HG03558 (cell line): ENCODE measurements at regions not wholly inside any gene's neighbourhood (a gene's known extent, or its start where the extent isn't known, plus 50 kb on each side); places are given as distances from the start of the nearest gene placed in this dataset.

Source experiments
- ATAC-seq: cut with Tn5 transposase; IDR thresholded peaks from one replicate; pipeline ENCODE4 v1.9.1; 2021; ENCODE audit warnings: moderate number of reproducible peaks; ENCODE audit not compliant: unreplicated experiment; ENCODE audit errors: extremely low read depth

DNA sequence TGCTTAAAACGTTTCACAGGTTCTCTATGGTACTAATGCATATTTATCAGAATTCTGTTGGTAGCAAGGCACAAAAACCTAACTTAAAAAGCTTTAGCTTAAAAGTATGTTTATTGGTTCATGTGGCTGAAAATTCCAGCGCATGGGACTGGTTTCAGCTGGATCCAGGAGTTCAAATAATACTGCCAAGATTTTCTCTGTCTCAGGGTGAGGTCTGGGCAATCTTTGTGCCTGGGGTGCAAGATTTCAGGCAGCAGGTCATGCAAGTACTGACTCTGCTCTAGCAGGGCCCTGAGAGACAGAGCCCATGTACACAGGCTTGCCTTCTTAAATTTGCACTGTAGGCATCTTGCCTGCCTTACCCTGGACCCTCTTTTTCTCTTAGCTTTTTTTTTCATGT is 134.2 kb upstream of the GAS1 start:
- ATAC-seq: no peak

DNA sequence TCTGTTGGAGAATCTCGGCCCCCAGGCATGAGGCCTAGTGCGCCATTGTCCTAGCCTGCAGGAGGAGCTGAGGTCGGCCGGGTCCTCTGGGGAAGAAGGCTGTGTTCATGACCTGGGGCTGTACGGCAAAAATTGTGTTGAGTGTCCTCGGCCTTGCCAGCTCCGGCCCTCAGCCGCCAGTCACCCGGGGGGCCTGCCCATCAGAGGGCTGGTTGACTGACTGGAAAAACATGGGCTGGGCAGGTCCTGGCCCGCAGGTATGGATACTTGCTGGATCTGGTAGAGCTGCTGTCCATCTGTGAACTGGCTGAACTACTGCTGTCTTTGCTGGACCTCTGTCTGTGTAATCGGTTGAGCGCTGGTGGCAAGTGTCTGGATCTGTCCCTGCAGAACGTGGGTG is 136.7 kb upstream of the GAS1 start:
- ATAC-seq: no peak

DNA sequence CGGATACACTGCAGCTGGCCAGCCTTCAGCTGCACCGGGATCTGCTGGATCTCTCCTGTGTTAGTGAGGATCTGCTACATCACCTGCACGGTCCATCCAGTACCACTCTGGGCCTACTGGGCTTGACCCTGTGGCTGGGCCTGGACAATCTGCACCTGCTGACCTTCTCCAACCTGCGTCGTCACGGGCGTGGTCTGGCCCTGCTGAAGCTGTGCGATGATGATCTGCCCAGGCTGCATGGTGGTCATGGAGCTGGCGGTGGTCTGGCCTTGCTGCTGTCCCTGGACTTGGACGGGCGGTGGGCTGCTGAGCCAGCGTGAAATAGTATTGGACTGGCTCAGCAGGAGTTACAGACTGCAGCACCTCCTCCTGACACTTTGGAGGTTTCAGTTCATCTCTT is 137.1 kb upstream of the GAS1 start:
- no peak for ATAC-seq

DNA sequence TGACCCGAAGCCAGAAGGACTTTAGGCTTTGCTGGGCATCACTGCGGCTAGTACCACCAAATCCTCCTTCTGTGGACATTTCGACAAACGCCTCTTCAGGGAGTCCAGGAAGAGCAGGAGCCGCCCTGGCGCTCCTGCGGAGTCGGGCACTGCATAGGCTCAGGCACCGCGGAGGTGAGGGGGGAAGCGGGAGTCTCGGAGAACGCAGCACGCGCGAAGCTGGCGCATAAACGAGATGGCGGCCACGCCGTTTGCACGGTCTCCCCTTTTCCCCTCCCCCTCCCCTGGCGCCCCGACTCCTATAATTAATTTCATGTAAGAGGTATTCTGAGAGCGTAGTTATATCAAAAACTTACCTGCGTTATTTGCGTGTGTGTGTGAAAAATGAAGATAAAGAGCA is 137.8 kb upstream of the GAS1 start:
- no peak for ATAC-seq

DNA sequence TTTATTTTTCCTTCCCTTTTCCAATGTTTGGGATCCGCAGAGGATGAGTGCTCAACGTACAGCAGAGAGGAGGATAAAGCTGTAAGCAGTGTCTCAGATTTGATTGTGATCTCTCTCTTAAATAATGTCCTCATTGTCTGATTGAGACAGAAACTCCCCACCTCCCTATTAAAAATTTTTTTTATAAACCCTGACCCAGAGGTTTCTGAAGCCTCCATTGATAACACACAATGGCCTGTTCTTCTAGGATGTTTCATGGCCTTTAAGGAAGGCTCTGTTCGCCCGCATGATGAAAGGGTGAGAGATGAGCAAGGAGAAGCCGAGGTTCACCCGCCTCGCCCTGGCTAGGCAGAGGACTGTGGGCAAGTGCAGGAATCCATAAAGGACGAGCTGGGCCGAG is 138.2 kb upstream of the GAS1 start:
- ATAC-seq: no peak

DNA sequence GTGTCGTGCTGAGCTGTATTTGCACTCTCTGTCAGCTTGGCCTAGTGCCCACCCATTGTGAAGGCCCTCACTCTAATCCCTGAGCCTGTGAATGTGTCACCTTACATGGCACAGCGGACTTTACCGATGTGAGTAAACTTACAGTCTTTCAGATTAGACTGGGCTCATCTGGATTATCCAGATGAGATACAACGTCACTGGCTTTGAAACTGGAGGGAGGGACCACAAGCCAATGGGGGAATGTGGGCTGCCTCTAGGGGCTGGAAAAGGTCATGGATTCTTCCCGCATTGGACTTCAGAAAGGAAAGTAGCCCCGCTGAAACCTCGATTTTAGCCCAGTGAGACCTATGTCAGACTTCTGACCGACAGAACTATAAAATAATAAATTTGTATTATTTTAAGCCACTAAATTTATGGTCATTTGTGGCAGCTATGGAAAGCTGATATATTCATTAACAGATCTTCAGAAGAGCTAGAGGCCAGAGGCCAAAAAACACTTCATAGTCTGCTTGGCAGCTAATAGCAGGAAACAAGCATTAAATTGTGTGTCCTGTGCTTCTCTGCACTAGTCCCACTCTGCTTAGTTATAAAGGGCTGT is 139.0 kb upstream of the GAS1 start:
- ATAC-seq: no peak

DNA sequence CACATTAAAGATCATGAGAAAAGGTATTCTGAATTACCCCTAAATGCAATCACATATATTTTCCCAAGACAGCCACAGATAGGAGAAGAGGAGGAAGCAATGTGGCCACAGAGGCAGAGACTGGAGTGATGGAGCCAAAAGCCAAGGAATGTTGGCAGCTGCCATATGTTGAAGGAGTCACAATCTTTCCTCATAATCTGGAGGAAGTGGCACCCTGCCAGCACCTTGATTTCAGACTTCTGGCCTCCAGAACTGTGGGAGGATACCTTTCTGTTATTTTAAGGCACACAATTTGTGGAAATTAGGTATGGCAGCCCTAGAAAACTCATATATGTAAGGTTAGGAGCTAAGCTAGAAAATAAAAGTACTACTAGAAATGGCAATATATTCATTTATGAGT is 139.9 kb upstream of the GAS1 start:
- ATAC-seq: no peak

DNA sequence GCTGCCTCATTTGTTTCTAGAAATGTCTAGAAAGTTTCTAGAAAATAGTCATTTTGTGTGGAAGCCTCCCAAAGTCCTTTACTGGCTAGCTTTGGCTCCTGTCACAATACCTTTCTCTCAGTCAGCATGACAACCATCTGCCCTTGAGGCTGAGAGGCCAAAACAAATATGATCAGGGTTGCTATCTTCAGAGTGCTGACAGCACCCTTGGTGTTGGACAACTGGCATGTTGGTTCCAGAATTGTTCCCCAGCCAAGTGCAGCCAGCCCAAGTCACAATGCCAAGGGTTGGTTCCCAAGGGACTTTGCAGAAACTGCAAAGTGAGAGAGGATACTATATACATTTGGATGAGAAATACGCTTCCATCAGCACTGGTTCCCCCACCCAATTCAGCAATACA is 140.9 kb upstream of the GAS1 start:
- ATAC-seq: no peak

DNA sequence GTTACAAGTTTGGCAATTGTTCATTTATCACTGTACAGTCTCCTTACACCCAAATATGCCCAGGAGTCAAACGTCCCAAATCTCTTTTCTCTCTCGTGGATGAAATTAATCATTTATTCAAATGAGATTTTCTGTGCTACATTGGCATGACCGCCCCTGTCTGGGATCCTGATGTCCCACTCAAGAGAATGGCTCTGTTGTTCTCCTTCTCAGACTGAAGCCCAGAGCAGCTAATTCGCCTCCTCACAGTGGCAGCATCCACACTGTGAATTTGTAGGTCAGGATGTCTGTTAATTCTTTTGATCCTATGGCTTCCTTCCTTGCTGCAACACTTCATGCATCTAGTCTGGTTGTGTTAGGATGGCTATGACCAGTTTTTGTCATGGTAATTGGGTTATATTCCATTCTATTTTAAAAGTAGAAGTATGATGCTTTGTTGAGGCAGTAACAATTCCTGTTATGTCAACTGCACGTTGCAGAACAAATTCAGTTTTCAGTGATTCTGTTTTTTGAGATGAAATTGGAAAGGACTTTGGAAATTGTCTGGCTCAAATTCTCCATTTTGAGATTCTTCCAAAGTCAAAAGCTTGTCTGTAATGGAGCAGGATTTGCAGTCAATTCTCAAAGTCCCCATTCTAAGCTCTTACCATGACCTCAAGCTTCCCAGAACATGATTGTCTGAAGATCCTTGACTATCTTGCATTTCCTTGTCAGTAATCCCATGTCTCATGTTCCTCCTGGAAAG is 141.5 kb upstream of the GAS1 start:
- no peak for ATAC-seq

DNA sequence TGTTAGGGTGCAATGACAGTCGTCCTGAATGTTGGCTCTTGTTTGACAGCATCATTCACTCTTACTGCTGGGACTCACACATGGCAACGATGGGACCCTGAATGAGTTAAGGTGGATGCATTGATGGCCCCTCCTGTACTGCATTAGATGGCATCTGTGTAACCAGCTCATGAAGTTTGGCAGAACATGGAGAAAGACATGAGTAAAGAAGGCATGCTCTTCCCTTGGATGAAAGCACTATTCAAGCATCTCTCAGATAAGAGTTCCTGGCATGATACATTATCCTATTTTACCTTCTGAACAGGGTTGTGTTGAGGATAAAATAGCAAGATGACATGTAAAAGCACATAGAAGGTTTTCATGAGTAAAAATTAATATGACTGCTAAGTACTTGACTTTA is 142.2 kb upstream of the GAS1 start:
- ATAC-seq: no peak

DNA sequence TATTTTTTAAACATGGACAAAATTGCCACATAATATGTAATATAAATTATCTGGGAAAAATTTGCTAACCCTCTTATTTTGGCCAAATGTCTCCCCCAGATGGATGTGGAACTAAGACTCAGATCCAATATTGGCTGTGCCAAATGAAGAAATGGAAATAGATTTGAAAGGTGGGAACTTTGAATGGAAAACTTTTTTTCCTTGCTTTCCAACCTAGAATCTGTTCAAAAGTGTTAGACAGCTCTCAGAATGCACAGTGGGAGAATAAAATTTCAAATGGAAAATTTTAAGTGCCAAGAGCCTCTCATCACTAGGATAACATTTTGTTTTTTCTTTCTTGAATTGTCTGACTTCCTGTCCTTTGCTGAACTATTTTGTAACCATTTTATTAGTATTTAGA is 142.6 kb upstream of the GAS1 start:
- ATAC-seq: no peak

DNA sequence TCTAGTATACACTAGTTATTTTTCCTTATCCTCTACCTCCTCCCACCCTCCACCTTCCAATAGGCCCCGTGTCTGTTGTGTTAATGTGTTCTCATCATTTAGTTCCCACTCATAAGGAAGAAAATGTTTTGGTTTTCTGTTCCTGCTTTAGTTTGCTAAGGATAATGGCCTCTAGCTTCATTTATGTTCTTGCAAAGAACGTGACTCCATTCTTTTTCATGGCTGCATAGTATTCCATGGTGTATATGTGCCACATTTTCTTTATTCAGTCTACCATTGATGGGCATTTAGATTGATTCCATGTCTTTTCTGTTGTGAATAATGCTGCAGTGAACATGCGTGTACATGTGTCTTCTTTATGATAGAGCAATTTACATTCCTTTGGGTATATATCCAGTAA is 146.5 kb upstream of the GAS1 start:
- ATAC-seq: no peak

DNA sequence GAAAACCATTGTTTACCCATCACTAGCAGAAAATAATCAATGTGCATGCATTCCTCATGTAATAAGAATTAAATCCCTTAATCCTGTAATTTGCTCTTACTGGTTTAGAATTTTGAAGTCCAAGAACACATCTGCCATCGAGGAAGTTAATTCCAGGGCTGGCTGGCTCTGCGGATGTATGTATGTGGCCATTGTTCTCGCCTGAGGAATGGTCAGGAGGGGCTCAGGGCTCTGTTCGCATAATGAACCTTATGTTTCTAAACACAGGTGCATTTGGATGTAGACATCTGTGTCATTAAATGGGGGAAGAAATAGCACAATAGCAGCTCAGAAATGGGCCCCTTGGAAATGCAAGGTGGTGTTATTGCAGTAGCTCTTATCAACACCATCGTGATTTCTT is 148.6 kb upstream of the GAS1 start:
- ATAC-seq: no peak

DNA sequence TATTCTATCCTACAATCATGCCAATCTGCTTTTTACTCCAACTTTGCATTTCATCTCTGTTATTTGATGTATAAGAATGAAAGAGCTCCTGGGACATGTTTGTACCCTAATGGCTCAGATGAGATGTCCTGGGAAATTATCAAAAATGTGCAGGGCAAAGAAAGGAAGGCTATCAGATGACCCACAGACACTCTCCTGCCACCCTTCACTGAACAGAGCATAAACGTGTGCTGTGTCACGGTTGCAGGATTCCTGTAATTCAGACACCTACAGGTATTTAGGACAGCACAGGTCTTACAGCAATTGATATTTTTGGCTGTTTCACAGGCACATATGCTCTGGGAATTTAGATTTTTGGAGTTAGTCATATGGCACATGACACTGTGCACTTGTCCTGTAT is 149.2 kb upstream of the GAS1 start:
- no peak for ATAC-seq

DNA sequence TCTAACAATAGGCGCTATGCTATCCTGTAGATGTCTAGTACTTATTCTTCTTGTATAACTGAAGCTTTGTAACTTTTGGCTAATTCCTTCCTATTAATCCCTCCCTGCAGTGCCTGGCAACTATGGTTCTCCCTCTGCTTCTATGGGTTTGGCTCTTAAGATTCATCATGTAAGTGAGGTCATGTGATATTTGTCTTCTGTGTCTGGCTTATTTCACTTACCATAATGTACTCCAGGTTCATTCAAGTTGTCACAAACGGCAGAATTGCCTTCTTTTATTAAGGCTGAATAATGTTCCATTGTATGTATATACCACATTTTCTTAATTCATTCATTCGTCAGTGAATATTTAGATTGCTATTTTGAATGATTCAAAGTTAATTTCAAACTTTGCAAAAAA is 149.9 kb upstream of the GAS1 start:
- ATAC-seq: no peak

DNA sequence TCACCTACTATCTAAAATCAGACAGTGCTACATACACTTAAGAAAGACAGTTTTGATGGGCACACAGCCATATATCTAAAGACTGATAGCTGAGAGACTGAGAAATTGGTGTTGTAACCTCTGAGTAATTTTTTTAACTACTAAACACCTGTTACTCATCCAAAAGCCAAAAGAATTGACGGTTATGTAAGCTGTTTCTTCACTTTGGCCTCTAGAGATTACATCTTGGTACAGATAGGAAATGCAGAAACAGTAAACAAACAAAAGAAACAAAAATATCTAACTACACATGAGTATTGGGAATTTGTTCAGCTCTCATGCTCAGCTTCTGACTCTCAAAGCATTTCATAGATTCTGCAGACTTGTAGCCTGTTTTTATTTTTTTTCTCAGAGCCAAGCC is 152.1 kb upstream of the GAS1 start:
- no peak for ATAC-seq

DNA sequence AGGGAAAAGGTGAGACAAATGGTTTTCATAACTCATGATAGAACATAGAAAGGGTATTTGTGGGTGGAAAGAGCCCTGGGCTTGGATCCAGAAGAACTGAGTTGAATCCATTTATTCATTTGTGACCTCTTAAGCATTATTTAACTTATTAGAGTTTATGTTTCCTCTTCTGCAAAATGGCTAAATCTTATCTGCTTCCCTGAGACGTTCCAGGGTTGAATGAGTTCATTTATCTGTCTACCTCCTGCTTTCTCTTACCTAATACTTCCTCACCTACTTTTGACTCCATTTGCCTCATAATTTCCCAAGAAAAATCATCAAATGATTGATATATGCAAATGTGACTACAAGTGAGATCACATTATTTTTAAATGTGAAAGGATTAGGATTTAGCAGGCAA is 152.7 kb upstream of the GAS1 start:
- no peak for ATAC-seq

DNA sequence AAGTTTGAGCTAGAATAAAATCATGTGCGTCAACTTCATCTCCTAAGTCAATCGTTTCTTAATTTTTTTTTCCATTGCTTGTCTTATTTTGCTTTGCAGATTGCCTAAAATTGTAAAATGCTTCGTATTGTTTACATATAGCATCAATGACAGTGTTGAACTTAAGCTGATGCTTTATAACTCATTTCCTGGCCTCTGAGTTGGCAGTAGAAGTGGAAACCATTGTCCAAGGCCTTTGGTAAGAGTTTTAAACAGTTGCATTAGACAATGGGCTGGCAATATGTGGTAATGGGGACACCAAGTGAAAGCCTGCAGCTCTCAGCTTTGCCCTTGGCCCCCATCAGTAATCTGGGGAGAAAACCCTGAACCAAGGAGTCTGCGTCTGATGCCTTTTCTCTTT is 154.8 kb upstream of the GAS1 start:
- no peak for ATAC-seq

DNA sequence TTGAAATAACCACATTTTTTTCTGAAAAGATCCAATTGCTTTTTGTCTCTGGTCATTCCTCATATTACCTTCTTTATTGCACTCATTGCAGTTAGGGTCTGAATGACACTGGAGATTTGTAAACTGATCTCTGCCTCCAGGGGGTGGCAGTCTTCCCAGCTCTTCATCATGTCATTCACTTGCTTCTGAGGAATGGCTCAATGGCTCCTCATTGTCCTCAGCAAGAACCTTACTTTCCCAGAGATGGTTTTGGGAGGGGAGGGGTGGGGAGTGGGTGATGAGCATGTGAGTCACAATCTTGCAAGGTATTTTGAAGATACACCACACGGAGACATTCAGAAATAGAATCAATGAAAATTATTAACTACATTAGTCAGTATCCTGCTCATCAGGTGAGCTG is 159.8 kb upstream of the GAS1 start:
- ATAC-seq: no peak

DNA sequence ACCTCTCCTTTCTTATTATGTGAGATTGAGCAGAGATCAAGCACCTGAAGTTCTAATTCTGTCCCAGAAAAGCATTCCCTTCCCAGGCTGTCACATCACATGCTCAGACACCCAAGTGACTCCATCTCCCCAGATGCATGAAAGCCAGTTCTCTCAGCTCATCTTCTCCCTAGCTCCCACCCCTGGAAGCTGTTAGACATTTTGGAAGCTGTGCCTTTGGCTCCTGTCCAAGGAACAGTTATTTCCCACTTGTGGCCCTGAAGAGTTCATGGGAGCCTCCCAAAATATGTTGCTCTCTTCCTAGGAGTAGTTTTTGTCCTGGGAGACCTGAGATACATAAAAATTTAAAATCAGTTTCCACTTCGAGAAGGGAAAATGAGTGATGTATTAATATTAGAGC is 161.4 kb upstream of the GAS1 start:
- ATAC-seq: no peak

DNA sequence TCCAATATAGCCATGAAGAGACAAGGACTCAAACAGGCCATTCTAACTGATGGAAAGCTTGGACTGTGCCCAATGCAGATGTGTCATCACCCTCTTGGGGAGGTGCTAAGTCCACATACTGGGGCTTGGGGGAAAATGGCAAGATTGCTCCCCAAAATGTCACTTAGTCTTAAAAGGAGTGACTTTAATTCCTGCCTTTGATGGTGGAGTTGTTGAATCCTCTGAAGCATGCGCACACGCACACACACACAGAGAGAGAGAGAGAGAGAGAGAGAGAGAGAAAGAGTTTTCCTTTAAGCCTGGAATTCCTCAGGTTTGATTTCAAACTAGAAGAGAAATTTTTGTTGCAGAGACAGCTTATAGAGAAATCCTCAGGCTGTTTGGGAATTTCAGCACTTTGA is 161.9 kb upstream of the GAS1 start:
- no peak for ATAC-seq

DNA sequence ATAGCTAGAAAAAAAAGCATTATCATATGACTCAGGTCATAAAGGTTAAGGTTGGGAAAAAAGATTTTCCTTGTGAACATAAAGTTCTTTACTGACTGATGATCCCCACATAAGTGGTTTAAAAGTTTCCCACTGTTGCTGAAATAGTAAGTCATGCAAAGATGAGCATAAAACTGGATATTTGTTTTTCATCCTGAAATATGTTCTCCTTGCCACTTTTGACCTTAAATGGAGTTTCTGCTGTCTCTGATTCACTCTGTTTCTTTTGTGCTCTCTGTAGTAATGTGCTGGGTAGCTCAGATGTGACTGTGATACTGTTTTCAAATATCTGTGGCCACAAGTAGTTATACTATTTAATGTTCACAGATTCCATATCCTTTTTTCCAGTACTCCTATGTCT is 162.5 kb upstream of the GAS1 start:
- ATAC-seq: no peak
